Liver (tissue), 8 donors: ENCODE measurements at regions not wholly inside any gene's neighbourhood (a gene's known extent, or its start where the extent isn't known, plus 50 kb on each side); places are given as distances from the start of the nearest gene placed in this dataset.
A peak's percentile ranks its signal among the peaks of the same experiment; 100 is the strongest.

Source experiments
- DNase-seq: peaks from one replicate; pipeline ENCODE4 v3.0.0-alpha.2; 2017; ENCODE audit warnings: low spot score
- H3K27ac ChIP-seq, 2 donors: one replicate each; pipeline ENCODE4 v1.7.0; 2013; ENCODE audit warnings: inconsistent platforms in 2 of 2, low read length in 2 of 2, control low read depth in 1 of 2, low read depth in 1 of 2, mild to moderate bottlenecking in 1 of 2
- H3K27me3 ChIP-seq, 4 donors: one replicate each; pipeline versions ENCODE4 v1.6.1 to v1.7.0; 2013; ENCODE audit warnings: low read length in 3 of 4, inconsistent platforms in 1 of 4, mild to moderate bottlenecking in 1 of 4, moderate library complexity in 1 of 4; ENCODE audit not compliant: control insufficient read depth in 4 of 4, insufficient read depth in 4 of 4
- H3K36me3 ChIP-seq, 4 donors: one replicate each; pipeline versions ENCODE4 v1.6.1 to v1.7.0; 2013; ENCODE audit warnings: low read length in 3 of 4, mild to moderate bottlenecking in 3 of 4, low read depth in 1 of 4, moderate library complexity in 1 of 4; ENCODE audit not compliant: control insufficient read depth in 4 of 4, insufficient read depth in 3 of 4
- H3K4me1 ChIP-seq, 4 donors: one replicate each; pipeline versions ENCODE4 v1.6.1 to v1.7.0; 2013; ENCODE audit warnings: low read length in 3 of 4, mild to moderate bottlenecking in 3 of 4, moderate library complexity in 1 of 4; ENCODE audit not compliant: control insufficient read depth in 4 of 4, insufficient read depth in 4 of 4
- H3K4me3 ChIP-seq, 3 donors: one replicate each; pipeline versions ENCODE4 v1.6.1 to v1.7.0; 2013; ENCODE audit warnings: low read length in 3 of 3, control low read depth in 1 of 3, low read depth in 1 of 3, mild to moderate bottlenecking in 1 of 3
- H3K9ac ChIP-seq, 2 donors: one replicate each; pipeline ENCODE4 v1.7.0; 2013; ENCODE audit warnings: low read length in 2 of 2, mild to moderate bottlenecking in 2 of 2, moderate library complexity in 2 of 2, control low read depth in 1 of 2, low read depth in 1 of 2
- H3K9me3 ChIP-seq, 4 donors: one replicate each; pipeline versions ENCODE4 v1.6.1 to v1.7.0; 2013; ENCODE audit warnings: low read length in 3 of 4; ENCODE audit not compliant: control insufficient read depth in 4 of 4
- ATF3 ChIP-seq: IDR thresholded peaks from 2 replicates; pipeline ENCODE4 v1.6.1; 2016; ENCODE audit warnings: antibody characterized with exemption
- CTCF ChIP-seq: fragments of 150-350 bp; IDR thresholded peaks from 2 replicates; pipeline ENCODE4 v1.5.1; 2017; ENCODE audit warnings: improper control_type of control experiment, low read depth, low read length; ENCODE audit not compliant: missing input control
- FOXA1 ChIP-seq: IDR thresholded peaks from 2 replicates; pipeline ENCODE4 v1.6.1; 2016; ENCODE audit warnings: antibody characterized with exemption
- FOXA2 ChIP-seq: IDR thresholded peaks from 2 replicates; pipeline ENCODE4 v1.6.1; 2016; ENCODE audit warnings: antibody characterized with exemption
- GABPA ChIP-seq, 2 donors: IDR thresholded peaks in 1 of 2; conservative IDR thresholded peaks in 1 of 2; 2 replicates each; pipeline ENCODE4 v1.6.1; 2016; ENCODE audit warnings: antibody characterized with exemption in 2 of 2, mild to moderate bottlenecking in 1 of 2, moderate library complexity in 1 of 2
- HNF4A ChIP-seq, 2 donors: conservative IDR thresholded peaks; 2 replicates each; pipeline ENCODE4 v1.6.1; 2016; ENCODE audit warnings: antibody characterized with exemption in 2 of 2, mild to moderate bottlenecking in 2 of 2
- HNF4G ChIP-seq: IDR thresholded peaks from 2 replicates; pipeline ENCODE4 v1.6.1; 2016; ENCODE audit warnings: antibody characterized with exemption
- JUND ChIP-seq, 2 donors: IDR thresholded peaks; 2 replicates each; pipeline ENCODE4 v1.6.1; 2016; ENCODE audit warnings: antibody characterized with exemption in 2 of 2
- MAX ChIP-seq: IDR thresholded peaks from 2 replicates; pipeline ENCODE4 v1.6.1; 2016; ENCODE audit warnings: antibody characterized with exemption
- NR2F2 ChIP-seq: IDR thresholded peaks from 2 replicates; pipeline ENCODE4 v1.6.1; 2016; ENCODE audit warnings: antibody characterized with exemption
- RAD21 ChIP-seq, 2 donors: IDR thresholded peaks; 2 replicates each; pipeline ENCODE4 v1.6.1; 2016; ENCODE audit warnings: antibody characterized with exemption in 2 of 2, mild to moderate bottlenecking in 2 of 2
- SP1 ChIP-seq: IDR thresholded peaks from 2 replicates; pipeline ENCODE4 v1.6.1; 2018; ENCODE audit warnings: antibody characterized with exemption, mild to moderate bottlenecking
- YY1 ChIP-seq: IDR thresholded peaks from 2 replicates; pipeline ENCODE4 v1.6.1; 2016; ENCODE audit warnings: antibody characterized with exemption, mild to moderate bottlenecking
- WGBS: extraction: QIAGEN DNeasy Blood & Tissue Kit; methylation state at CpG from one replicate; pipeline ENCODE4 v1.1.7; 2013; 5-methylcytosine and 5-hydroxymethylcytosine counted together
- donor health status: healthy.
- donor health status: healthy.
- donor health status: healthy.
- donor health status: healthy.
- donor health status: healthy.

- Histone ChIP-seq H3K36me3 (no peaks in the 10 kb centered on the region), H3K4me1 (no peaks in the 10 kb centered on the region), H3K27me3 (peaks cover 0 to 5% (median 0%) of the 10 kb centered on the region in 4 donors), H3K9ac (no peak overlapping the region), H3K27ac (no peak overlapping the region), H3K4me3 (no peak overlapping the region), H3K9me3 (no peaks in the 10 kb centered on the region)
- WGBS: 84% methylated on average over 4 of the region's 4 CpGs
- no peak for DNase-seq
- TF ChIP-seq FOXA1: no peak
- TF ChIP-seq FOXA2: no peak
- TF ChIP-seq YY1: no peak
- no peak for TF ChIP-seq CTCF
- TF ChIP-seq GABPA (IDR thresholded peaks at IDR 0.05 in 1 of 2, conservative IDR thresholded peaks at IDR 0.05 in 1 of 2): no peak
- TF ChIP-seq ATF3: no peak
- TF ChIP-seq HNF4G: no peak
- TF ChIP-seq NR2F2: no peak
- no peak for TF ChIP-seq JUND (IDR thresholded peaks at IDR 0.05)
- TF ChIP-seq MAX: no peak
These were observed 298.8 kb upstream of the RASGRP1 start for GRCh38 chr15:38863381-38863780.

GRCh38 chr15:38864122-38864521 is 299.5 kb upstream of the RASGRP1 start:
- Histone ChIP-seq H3K9ac (no peak overlapping the region), H3K9me3 (no peaks in the 10 kb centered on the region), H3K4me1 (no peaks in the 10 kb centered on the region), H3K36me3 (no peaks in the 10 kb centered on the region), H3K4me3 (no peak overlapping the region), H3K27ac (no peak overlapping the region), H3K27me3 (peaks cover 0 to 5% (median 0%) of the 10 kb centered on the region in 4 donors)
- WGBS: 82% methylated on average over 3 of the region's 3 CpGs
- no peak for DNase-seq
- TF ChIP-seq GABPA (IDR thresholded peaks at IDR 0.05 in 1 of 2, conservative IDR thresholded peaks at IDR 0.05 in 1 of 2) (no peak), HNF4A (conservative IDR thresholded peaks at IDR 0.05) (no peak), SP1 (no peak), RAD21 (IDR thresholded peaks at IDR 0.05) (no peak), JUND (IDR thresholded peaks at IDR 0.05) (no peak), HNF4G (no peak)

GRCh38 chr15:38864827-38865581 is 300.4 kb upstream of the RASGRP1 start:
- Histone ChIP-seq H3K4me3 (no peak overlapping the region), H3K36me3 (no peaks in the 10 kb centered on the region), H3K9ac (no peak overlapping the region), H3K27me3 (peaks cover 0 to 5% (median 0%) of the 10 kb centered on the region in 4 donors), H3K9me3 (no peaks in the 10 kb centered on the region), H3K4me1 (no peaks in the 10 kb centered on the region), H3K27ac (no peak overlapping the region)
- no peak for DNase-seq
- WGBS: 73% methylated on average over 9 of the region's 9 CpGs
- no peak for TF ChIP-seq CTCF
- no peak for TF ChIP-seq RAD21 (IDR thresholded peaks at IDR 0.05)
- no peak for TF ChIP-seq JUND (IDR thresholded peaks at IDR 0.05)
- peak; percentile 46 for TF ChIP-seq NR2F2
- no peak for TF ChIP-seq FOXA1
- no peak for TF ChIP-seq HNF4G
